ENCODE measurements at regions not wholly inside any gene's neighbourhood (a gene's known extent, or its start where the extent isn't known, plus 50 kb on each side); places are given as distances from the start of the nearest gene placed in this dataset.
"Not testable (repeated sequence)": the region's sequence is repeated elsewhere in the genome, so short reads cannot be mapped to it uniquely, and the experiment has no call there.

GRCh38 chr6:48714250-48714649 lies 603.3 kb upstream of the PTCHD4 start:
- POLR2A ChIA-PET, result no interaction called here
- CTCF ChIA-PET, result no interaction called here
- H3K27me3 Mint-ChIP-seq, result no peaks in the 10 kb centered on the region

DNA sequence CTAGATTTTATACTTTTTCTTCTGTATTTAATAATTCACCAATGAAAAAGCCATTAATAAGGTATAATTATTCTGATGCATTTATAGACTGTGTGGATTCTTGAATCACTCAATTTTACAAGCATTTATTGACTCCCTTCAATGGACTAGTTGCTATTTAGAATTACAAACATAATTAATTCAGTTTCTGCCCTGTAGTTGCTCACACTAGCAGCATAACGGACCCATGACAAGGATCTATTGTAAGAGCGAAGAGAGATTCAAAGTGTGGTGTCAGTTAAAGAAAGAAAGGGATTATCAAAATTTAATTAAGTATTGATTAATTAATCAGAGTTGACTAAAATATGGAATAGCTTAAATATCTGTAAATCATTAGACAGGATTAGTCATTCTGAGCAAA lies 602.6 kb upstream of the PTCHD4 start:
- ChIA-PET POLR2A (no interaction called here), CTCF (no interaction called here)
- DNase-seq, result no peak
- H3K36me3 Mint-ChIP-seq (ENCODE audit: low read depth), result no peaks in the 10 kb centered on the region
- no peaks in the 10 kb centered on the region for H3K4me1 Mint-ChIP-seq
- H3K9me3 Mint-ChIP-seq, result no peaks in the 10 kb centered on the region
- no peak overlapping the region for H3K4me3 Mint-ChIP-seq
- H3K27ac Mint-ChIP-seq, result no peak overlapping the region
- no peaks in the 10 kb centered on the region for H3K27me3 Mint-ChIP-seq

More at GRCh38 chr6:48714250-48714649, 603.3 kb upstream of the PTCHD4 start:
- no peak overlapping the region for H3K4me3 Mint-ChIP-seq
- no peaks in the 10 kb centered on the region for H3K9me3 Mint-ChIP-seq
- no peaks in the 10 kb centered on the region for H3K36me3 Mint-ChIP-seq (ENCODE audit: low read depth)
- H3K4me1 Mint-ChIP-seq, result no peaks in the 10 kb centered on the region
- DNase-seq, result no peak
- no peak overlapping the region for H3K27ac Mint-ChIP-seq

- no peaks in the 10 kb centered on the region for H3K27me3 Mint-ChIP-seq
- no peaks in the 10 kb centered on the region for H3K36me3 Mint-ChIP-seq (ENCODE audit: low read depth)
- ChIA-PET CTCF (no interaction called here), POLR2A (no interaction called here)
- H3K4me1 Mint-ChIP-seq, result no peaks in the 10 kb centered on the region
- DNase-seq, result no peak
- no peak overlapping the region for H3K27ac Mint-ChIP-seq
- H3K4me3 Mint-ChIP-seq, result no peak overlapping the region
- H3K9me3 Mint-ChIP-seq, result peaks cover 13% of the 10 kb centered on the region
Measured at GRCh38 chr6:48706310-48706709, 595.3 kb upstream of the PTCHD4 start.

- H3K27me3 Mint-ChIP-seq, result no peaks in the 10 kb centered on the region
- no peaks in the 10 kb centered on the region for H3K4me1 Mint-ChIP-seq
- POLR2A ChIA-PET, result no interaction called here
- no peak overlapping the region for H3K4me3 Mint-ChIP-seq
- no peak for DNase-seq
- no peak overlapping the region for H3K27ac Mint-ChIP-seq
- H3K36me3 Mint-ChIP-seq (ENCODE audit: low read depth), result no peaks in the 10 kb centered on the region
- CTCF ChIA-PET, result no interaction called here
- peaks cover 15% of the 10 kb centered on the region for H3K9me3 Mint-ChIP-seq
Measured at GRCh38 chr6:48701572-48701971, 590.6 kb upstream of the PTCHD4 start.

- Mint-ChIP-seq H3K27me3 (no peaks in the 10 kb centered on the region), H3K9me3 (peaks cover 14% of the 10 kb centered on the region), H3K4me3 (no peak overlapping the region)
Measured at GRCh38 chr6:48695872-48696271, 584.9 kb upstream of the PTCHD4 start.

GRCh38 chr6:48691420-48691819 lies 580.4 kb upstream of the PTCHD4 start:
- H3K27ac Mint-ChIP-seq, result no peak overlapping the region

More at GRCh38 chr6:48695872-48696271, 584.9 kb upstream of the PTCHD4 start:
- Mint-ChIP-seq H3K27ac (no peak overlapping the region), H3K36me3 (ENCODE audit: low read depth) (no peaks in the 10 kb centered on the region), H3K4me1 (no peaks in the 10 kb centered on the region)
- POLR2A ChIA-PET, result no interaction called here
- DNase-seq, result no peak
- CTCF ChIA-PET, result no interaction called here

DNA sequence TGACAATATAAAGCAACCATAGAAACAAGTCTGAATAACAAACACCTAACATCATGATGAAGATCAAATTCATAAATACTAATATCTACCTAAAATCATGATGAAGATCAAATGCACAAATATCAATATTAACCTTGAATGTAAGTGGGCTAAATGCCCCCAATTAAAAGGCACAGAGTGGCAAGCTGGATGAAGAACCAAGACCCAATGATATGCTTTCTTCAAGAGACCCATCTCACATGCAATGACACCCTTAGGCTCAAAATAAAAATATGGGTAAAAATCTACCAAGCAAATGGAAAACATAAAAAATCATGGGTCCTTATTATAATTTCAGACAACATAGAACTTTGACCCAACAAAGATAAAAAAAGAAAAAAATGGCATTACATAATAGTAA lies 578.5 kb upstream of the PTCHD4 start:
- Mint-ChIP-seq H3K4me1 (no peaks in the 10 kb centered on the region), H3K36me3 (ENCODE audit: low read depth) (no peaks in the 10 kb centered on the region), H3K27ac (no peak overlapping the region), H3K4me3 (no peak overlapping the region), H3K27me3 (no peaks in the 10 kb centered on the region), H3K9me3 (peaks cover 18% of the 10 kb centered on the region)
- no peak for DNase-seq
- ChIA-PET POLR2A (no interaction called here), CTCF (no interaction called here)

More at GRCh38 chr6:48691420-48691819, 580.4 kb upstream of the PTCHD4 start:
- CTCF ChIA-PET, result no interaction called here
- H3K36me3 Mint-ChIP-seq (ENCODE audit: low read depth), result no peaks in the 10 kb centered on the region
- no peak for DNase-seq
- no peak overlapping the region for H3K4me3 Mint-ChIP-seq
- H3K27me3 Mint-ChIP-seq, result no peaks in the 10 kb centered on the region
- peaks cover 24% of the 10 kb centered on the region for H3K9me3 Mint-ChIP-seq
- POLR2A ChIA-PET, result no interaction called here
- no peaks in the 10 kb centered on the region for H3K4me1 Mint-ChIP-seq

GRCh38 chr6:48678390-48678789 lies 567.4 kb upstream of the PTCHD4 start:
- CTCF ChIA-PET, result no interaction called here
- POLR2A ChIA-PET, result no interaction called here
- Mint-ChIP-seq H3K4me1 (no peaks in the 10 kb centered on the region), H3K27me3 (no peaks in the 10 kb centered on the region), H3K36me3 (ENCODE audit: low read depth) (no peaks in the 10 kb centered on the region), H3K9me3 (no peaks in the 10 kb centered on the region), H3K4me3 (no peak overlapping the region), H3K27ac (no peak overlapping the region)
- DNase-seq, result no peak

GRCh38 chr6:48671505-48671904 lies 560.5 kb upstream of the PTCHD4 start:
- ChIA-PET CTCF (no interaction called here), POLR2A (no interaction called here)
- Mint-ChIP-seq H3K36me3 (ENCODE audit: low read depth) (no peaks in the 10 kb centered on the region), H3K4me3 (no peak overlapping the region), H3K27me3 (no peaks in the 10 kb centered on the region), H3K4me1 (no peaks in the 10 kb centered on the region), H3K27ac (no peak overlapping the region), H3K9me3 (peaks cover 1% of the 10 kb centered on the region)
- DNase-seq, result no peak

- no peaks in the 10 kb centered on the region for H3K36me3 Mint-ChIP-seq (ENCODE audit: low read depth)
- ChIA-PET CTCF (no interaction called here), POLR2A (no interaction called here)
- no peaks in the 10 kb centered on the region for H3K4me1 Mint-ChIP-seq
- H3K27ac Mint-ChIP-seq, result no peak overlapping the region
- H3K27me3 Mint-ChIP-seq, result no peaks in the 10 kb centered on the region
- no peak overlapping the region for H3K4me3 Mint-ChIP-seq
- peaks cover 1% of the 10 kb centered on the region for H3K9me3 Mint-ChIP-seq
- no peak for DNase-seq
Measured at GRCh38 chr6:48670546-48670945, 559.5 kb upstream of the PTCHD4 start.

DNA sequence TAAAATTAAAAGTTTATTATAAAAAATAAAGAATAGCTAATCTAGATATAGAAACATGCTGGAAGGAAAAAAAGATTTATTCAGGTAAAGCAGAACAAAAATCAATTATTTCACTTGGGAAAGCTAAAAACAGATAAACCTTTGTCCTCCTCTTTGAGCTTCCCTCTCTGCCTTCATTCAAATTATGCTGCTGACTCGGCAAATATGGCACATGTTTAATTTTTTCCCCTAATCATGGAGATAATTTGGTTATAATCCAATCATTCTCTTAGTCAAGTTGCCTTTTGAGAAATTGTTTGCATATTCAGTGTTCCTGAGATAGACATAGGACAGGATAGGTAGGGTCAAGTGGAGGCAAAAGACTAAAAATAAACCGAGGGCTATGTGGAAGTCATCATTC lies 556.8 kb upstream of the PTCHD4 start:
- no peak overlapping the region for H3K27ac Mint-ChIP-seq
- no peaks in the 10 kb centered on the region for H3K36me3 Mint-ChIP-seq (ENCODE audit: low read depth)
- no peaks in the 10 kb centered on the region for H3K27me3 Mint-ChIP-seq
- H3K4me1 Mint-ChIP-seq, result no peaks in the 10 kb centered on the region
- DNase-seq, result no peak
- no peak overlapping the region for H3K4me3 Mint-ChIP-seq
- CTCF ChIA-PET, result no interaction called here
- peaks cover 4% of the 10 kb centered on the region for H3K9me3 Mint-ChIP-seq
- POLR2A ChIA-PET, result no interaction called here

- Mint-ChIP-seq H3K27me3 (no peaks in the 10 kb centered on the region), H3K27ac (no peak overlapping the region), H3K4me1 (no peaks in the 10 kb centered on the region), H3K4me3 (no peak overlapping the region), H3K36me3 (ENCODE audit: low read depth) (no peaks in the 10 kb centered on the region), H3K9me3 (peaks cover 4% of the 10 kb centered on the region)
- ChIA-PET POLR2A (no interaction called here), CTCF (no interaction called here)
- DNase-seq, result no peak
Measured at GRCh38 chr6:48664826-48665225, 553.8 kb upstream of the PTCHD4 start.

DNA sequence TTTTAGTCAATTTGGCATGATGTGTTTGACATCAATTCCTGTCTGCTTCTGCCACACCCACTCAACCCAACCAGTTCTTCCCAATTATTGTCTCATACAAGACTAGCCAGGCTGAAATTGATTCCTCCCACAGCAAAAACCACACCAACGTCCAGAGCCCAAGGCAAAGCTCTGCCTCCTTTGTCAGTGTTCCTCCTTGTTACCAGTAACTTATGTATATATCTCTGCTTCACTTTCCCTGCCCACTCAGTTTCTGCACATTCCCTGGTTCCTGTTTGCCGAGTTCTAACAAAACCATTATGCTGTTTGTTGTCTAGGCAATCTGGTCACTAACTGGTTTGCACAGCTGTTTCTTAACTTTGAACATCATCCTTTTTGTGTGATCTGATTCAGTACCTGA lies 547.9 kb upstream of the PTCHD4 start:
- POLR2A ChIA-PET, result no interaction called here
- CTCF ChIA-PET, result no interaction called here
- H3K36me3 Mint-ChIP-seq (ENCODE audit: low read depth), result no peaks in the 10 kb centered on the region
- no peaks in the 10 kb centered on the region for H3K27me3 Mint-ChIP-seq
- H3K4me3 Mint-ChIP-seq, result no peak overlapping the region
- DNase-seq, result no peak
- no peaks in the 10 kb centered on the region for H3K9me3 Mint-ChIP-seq
- H3K27ac Mint-ChIP-seq, result no peak overlapping the region
- no peaks in the 10 kb centered on the region for H3K4me1 Mint-ChIP-seq

DNA sequence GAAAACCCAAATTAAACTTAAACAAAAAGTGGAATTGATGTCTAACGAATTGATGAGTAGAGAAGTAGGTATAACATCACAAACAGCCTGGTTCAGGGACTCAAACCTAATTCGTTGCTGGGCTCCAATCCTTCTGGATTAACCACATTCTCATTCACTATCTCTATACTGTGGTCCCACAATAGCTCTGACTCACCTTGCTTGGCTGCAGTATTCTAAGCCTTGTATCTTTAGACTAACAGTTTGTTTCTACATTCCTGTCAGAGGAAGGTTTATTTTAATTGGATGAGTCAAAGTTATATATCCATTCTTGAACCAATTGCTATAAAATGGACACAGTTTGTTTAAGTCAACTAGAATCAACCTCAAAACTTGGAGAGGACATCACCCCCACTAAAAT lies 530.5 kb upstream of the PTCHD4 start:
- H3K4me3 Mint-ChIP-seq, result no peak overlapping the region
- H3K36me3 Mint-ChIP-seq (ENCODE audit: low read depth), result no peaks in the 10 kb centered on the region
- DNase-seq, result no peak
- no peaks in the 10 kb centered on the region for H3K27me3 Mint-ChIP-seq
- H3K9me3 Mint-ChIP-seq, result peaks cover 10% of the 10 kb centered on the region
- ChIA-PET CTCF (no interaction called here), POLR2A (no interaction called here)
- no peaks in the 10 kb centered on the region for H3K4me1 Mint-ChIP-seq
- H3K27ac Mint-ChIP-seq, result no peak overlapping the region

GRCh38 chr6:48638796-48639195 lies 527.8 kb upstream of the PTCHD4 start:
- H3K27ac Mint-ChIP-seq; H3K4me1 Mint-ChIP-seq; H3K36me3 Mint-ChIP-seq (ENCODE audit: low read depth); DNase-seq; POLR2A ChIA-PET; H3K27me3 Mint-ChIP-seq; CTCF ChIA-PET; H3K4me3 Mint-ChIP-seq: not testable (repeated sequence)
- peaks cover 10% of the 10 kb centered on the region for H3K9me3 Mint-ChIP-seq

Measured in activated CD4-positive, alpha-beta memory T cell treated with anti-CD3 and anti-CD28 coated beads, Interleukin-2, amount 10 ng/mL, durations not matched to agents 7 days and 5 days (primary cell).